Activated naive CD8-positive, alpha-beta T cell treated with anti-CD3 and anti-CD28 coated beads, Interleukin-2, amount 50 U/mL, for 24 hours (primary cell): ENCODE measurements at regions not wholly inside any gene's neighbourhood (a gene's known extent, or its start where the extent isn't known, plus 50 kb on each side); places are given as distances from the start of the nearest gene placed in this dataset.
"Not testable (repeated sequence)": the region's sequence is repeated elsewhere in the genome, so short reads cannot be mapped to it uniquely, and the experiment has no call there.

ENCODE experiments used
- ATAC-seq: fragments of 150-1000 bp; cut with Tn5 transposase; one replicate; pipeline ENCODE4 v1.10.0; 2021
- DNase-seq: peaks from one replicate; pipeline ENCODE4 v3.0.0; 2021
- H3K27ac Mint-ChIP-seq: one replicate; pipeline ENCODE4 v1.8.0; 2021; ENCODE audit warnings: mild to moderate bottlenecking, mixed read lengths
- H3K27me3 Mint-ChIP-seq: one replicate; pipeline ENCODE4 v1.8.0; 2021; ENCODE audit warnings: mixed read lengths
- H3K36me3 Mint-ChIP-seq: one replicate; pipeline ENCODE4 v1.8.0; 2021; ENCODE audit warnings: low read depth, mixed read lengths
- H3K4me1 Mint-ChIP-seq: one replicate; pipeline ENCODE4 v1.8.0; 2021; ENCODE audit warnings: mixed read lengths
- H3K4me3 Mint-ChIP-seq: one replicate; pipeline ENCODE4 v1.8.0; 2021; ENCODE audit warnings: mild to moderate bottlenecking, moderate library complexity, mixed read lengths
- H3K9me3 Mint-ChIP-seq: one replicate; pipeline ENCODE4 v1.8.0; 2021; ENCODE audit warnings: mixed read lengths

- Mint-ChIP-seq H3K4me1 (no peaks in the 10 kb centered on the region), H3K27me3 (peaks cover 14% of the 10 kb centered on the region), H3K27ac (no peak overlapping the region), H3K9me3 (no peaks in the 10 kb centered on the region), H3K4me3 (no peak overlapping the region), H3K36me3 (no peaks in the 10 kb centered on the region)
- no peak for DNase-seq
- ATAC-seq, result no peak
Measured at GRCh38 chr5:74440341-74440740, 200.2 kb downstream of the ENC1 start.

GRCh38 chr5:74437870-74438269 lies 202.7 kb downstream of the ENC1 start:
- H3K9me3 Mint-ChIP-seq, H3K4me1 Mint-ChIP-seq, H3K27ac Mint-ChIP-seq, ATAC-seq, DNase-seq, H3K36me3 Mint-ChIP-seq, H3K4me3 Mint-ChIP-seq: not testable (repeated sequence)
- H3K27me3 Mint-ChIP-seq, result peaks cover 25% of the 10 kb centered on the region

- Mint-ChIP-seq H3K9me3 (no peaks in the 10 kb centered on the region), H3K27ac (no peak overlapping the region), H3K27me3 (peaks cover 25% of the 10 kb centered on the region), H3K36me3 (no peaks in the 10 kb centered on the region), H3K4me1 (peaks cover 5% of the 10 kb centered on the region), H3K4me3 (no peak overlapping the region)
- ATAC-seq (no peak), DNase-seq (no peak)
Measured at GRCh38 chr5:74433896-74434829, 206.4 kb downstream of the ENC1 start.

- Mint-ChIP-seq H3K27me3 (peaks cover 26% of the 10 kb centered on the region), H3K27ac (no peak overlapping the region), H3K4me1 (peaks cover 5% of the 10 kb centered on the region), H3K9me3 (no peaks in the 10 kb centered on the region), H3K4me3 (no peak overlapping the region), H3K36me3 (no peaks in the 10 kb centered on the region)
- ATAC-seq (no peak), DNase-seq (no peak)
Measured at GRCh38 chr5:74433255-74433895, 207.2 kb downstream of the ENC1 start.

GRCh38 chr5:74432721-74433120 lies 207.8 kb downstream of the ENC1 start:
- no peak overlapping the region for H3K27ac Mint-ChIP-seq
- no peak for DNase-seq
- peaks cover 26% of the 10 kb centered on the region for H3K27me3 Mint-ChIP-seq
- no peaks in the 10 kb centered on the region for H3K9me3 Mint-ChIP-seq
- peaks cover 5% of the 10 kb centered on the region for H3K4me1 Mint-ChIP-seq
- ATAC-seq, result no peak
- no peak overlapping the region for H3K4me3 Mint-ChIP-seq
- H3K36me3 Mint-ChIP-seq, result no peaks in the 10 kb centered on the region

- DNase-seq, result no peak
- no peaks in the 10 kb centered on the region for H3K36me3 Mint-ChIP-seq
- H3K4me3 Mint-ChIP-seq, result no peak overlapping the region
- ATAC-seq, result no peak
- peaks cover 5% of the 10 kb centered on the region for H3K4me1 Mint-ChIP-seq
- H3K9me3 Mint-ChIP-seq, result no peaks in the 10 kb centered on the region
- peaks cover 23% of the 10 kb centered on the region for H3K27me3 Mint-ChIP-seq
- H3K27ac Mint-ChIP-seq, result no peak overlapping the region
Measured at GRCh38 chr5:74432216-74432615, 208.3 kb downstream of the ENC1 start.

- ATAC-seq, result no peak
- Mint-ChIP-seq H3K27me3 (peaks cover 21% of the 10 kb centered on the region), H3K36me3 (no peaks in the 10 kb centered on the region), H3K4me1 (peaks cover 5% of the 10 kb centered on the region), H3K27ac (no peak overlapping the region), H3K9me3 (no peaks in the 10 kb centered on the region), H3K4me3 (no peak overlapping the region)
- DNase-seq, result no peak
Measured at GRCh38 chr5:74431290-74431669, 209.2 kb downstream of the ENC1 start.

GRCh38 chr5:74430631-74431289 lies 209.8 kb downstream of the ENC1 start:
- H3K4me3 Mint-ChIP-seq, result no peak overlapping the region
- no peak for ATAC-seq
- H3K27ac Mint-ChIP-seq, result no peak overlapping the region
- peaks cover 5% of the 10 kb centered on the region for H3K4me1 Mint-ChIP-seq
- H3K27me3 Mint-ChIP-seq, result peaks cover 21% of the 10 kb centered on the region
- no peaks in the 10 kb centered on the region for H3K36me3 Mint-ChIP-seq
- no peaks in the 10 kb centered on the region for H3K9me3 Mint-ChIP-seq
- DNase-seq, result no peak

- Mint-ChIP-seq H3K27ac (no peak overlapping the region), H3K36me3 (no peaks in the 10 kb centered on the region), H3K27me3 (peaks cover 21% of the 10 kb centered on the region), H3K4me1 (peaks cover 5% of the 10 kb centered on the region), H3K9me3 (no peaks in the 10 kb centered on the region), H3K4me3 (no peak overlapping the region)
- DNase-seq (no peak), ATAC-seq (no peak)
Measured at GRCh38 chr5:74429495-74429894, 211.0 kb downstream of the ENC1 start.

- no peaks in the 10 kb centered on the region for H3K9me3 Mint-ChIP-seq
- peaks cover 5% of the 10 kb centered on the region for H3K4me1 Mint-ChIP-seq
- DNase-seq (no peak), ATAC-seq (no peak)
- H3K27me3 Mint-ChIP-seq, result peaks cover 18% of the 10 kb centered on the region
- no peak overlapping the region for H3K27ac Mint-ChIP-seq
- no peak overlapping the region for H3K4me3 Mint-ChIP-seq
- H3K36me3 Mint-ChIP-seq, result no peaks in the 10 kb centered on the region
Measured at GRCh38 chr5:74428876-74429275, 211.7 kb downstream of the ENC1 start.

GRCh38 chr5:74428275-74428674 lies 212.3 kb downstream of the ENC1 start:
- Mint-ChIP-seq H3K27me3 (peaks cover 12% of the 10 kb centered on the region), H3K4me3 (no peak overlapping the region), H3K27ac (no peak overlapping the region), H3K4me1 (peaks cover under 1% of the 10 kb centered on the region), H3K9me3 (no peaks in the 10 kb centered on the region), H3K36me3 (no peaks in the 10 kb centered on the region)
- DNase-seq, result no peak
- no peak for ATAC-seq

GRCh38 chr5:74426506-74426905 lies 214.0 kb downstream of the ENC1 start:
- no peak overlapping the region for H3K4me3 Mint-ChIP-seq

GRCh38 chr5:74424162-74424868 lies 216.2 kb downstream of the ENC1 start:
- peaks cover 7% of the 10 kb centered on the region for H3K27me3 Mint-ChIP-seq
- H3K4me3 Mint-ChIP-seq, result no peak overlapping the region
- H3K9me3 Mint-ChIP-seq, result no peaks in the 10 kb centered on the region
- DNase-seq (no peak), ATAC-seq (no peak)
- H3K27ac Mint-ChIP-seq, result no peak overlapping the region
- H3K4me1 Mint-ChIP-seq, result peaks cover 4% of the 10 kb centered on the region
- no peaks in the 10 kb centered on the region for H3K36me3 Mint-ChIP-seq

More at GRCh38 chr5:74426506-74426905, 214.0 kb downstream of the ENC1 start:
- no peak for DNase-seq
- no peak overlapping the region for H3K27ac Mint-ChIP-seq
- H3K27me3 Mint-ChIP-seq, result peaks cover 8% of the 10 kb centered on the region
- no peaks in the 10 kb centered on the region for H3K36me3 Mint-ChIP-seq
- no peak for ATAC-seq
- H3K9me3 Mint-ChIP-seq, result no peaks in the 10 kb centered on the region
- H3K4me1 Mint-ChIP-seq, result peaks cover 4% of the 10 kb centered on the region

GRCh38 chr5:74423383-74423782 lies 217.1 kb downstream of the ENC1 start:
- Mint-ChIP-seq H3K4me3 (no peak overlapping the region), H3K27ac (no peak overlapping the region), H3K36me3 (no peaks in the 10 kb centered on the region), H3K4me1 (peaks cover 4% of the 10 kb centered on the region), H3K27me3 (peaks cover 5% of the 10 kb centered on the region), H3K9me3 (no peaks in the 10 kb centered on the region)
- DNase-seq (no peak), ATAC-seq (no peak)
